SHP77 treated with DMSO at 0.1 percent for 48 hours (cell line): ENCODE measurements at regions not wholly inside any gene's neighbourhood (a gene's known extent, or its start where the extent isn't known, plus 50 kb on each side); places are given as distances from the start of the nearest gene placed in this dataset.

ENCODE experiments used
- DNase-seq: peaks from one replicate; lab custom pipeline; 2025; lab: John Stamatoyannopoulos, UW

DNA sequence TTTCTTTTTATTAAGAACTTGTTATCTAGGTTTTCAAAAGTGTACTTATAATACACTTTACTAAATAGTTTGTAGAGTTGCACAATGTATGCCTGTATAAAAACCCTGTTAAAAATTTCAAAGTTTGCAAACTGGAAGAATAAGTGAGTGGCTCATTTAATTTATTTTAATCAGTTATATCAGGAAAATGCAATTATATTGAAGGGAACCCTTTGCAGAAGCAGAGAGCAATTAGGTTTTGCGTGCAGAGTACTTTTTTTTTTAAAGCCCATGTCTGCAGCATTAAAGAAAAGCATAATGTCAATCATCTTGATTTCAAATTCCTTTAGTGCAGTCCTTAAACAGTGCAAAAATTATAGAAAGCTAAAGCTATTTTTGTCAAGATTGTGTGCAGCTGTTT, 271.3 kb upstream of the LDB2 start:
- no peak for DNase-seq

DNA sequence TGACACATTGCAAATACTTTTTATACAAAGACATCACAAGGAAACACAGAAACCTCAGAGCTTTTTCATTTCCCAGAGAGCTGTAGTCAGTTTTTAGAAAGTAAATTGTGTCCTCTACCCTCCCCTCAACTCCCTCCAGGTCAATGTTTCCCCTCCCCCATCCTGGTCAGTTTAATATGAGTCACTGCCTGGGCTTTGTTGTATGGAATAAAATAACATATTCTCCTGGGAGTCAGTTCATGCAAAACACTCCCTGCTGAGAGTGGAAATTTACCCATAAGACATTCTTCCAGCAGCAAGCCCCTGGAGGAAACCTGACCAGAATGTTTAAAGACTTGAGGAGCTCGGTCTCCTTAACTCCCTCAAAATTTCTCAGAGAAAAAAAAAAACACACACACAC, 270.1 kb upstream of the LDB2 start:
- no peak for DNase-seq

DNA sequence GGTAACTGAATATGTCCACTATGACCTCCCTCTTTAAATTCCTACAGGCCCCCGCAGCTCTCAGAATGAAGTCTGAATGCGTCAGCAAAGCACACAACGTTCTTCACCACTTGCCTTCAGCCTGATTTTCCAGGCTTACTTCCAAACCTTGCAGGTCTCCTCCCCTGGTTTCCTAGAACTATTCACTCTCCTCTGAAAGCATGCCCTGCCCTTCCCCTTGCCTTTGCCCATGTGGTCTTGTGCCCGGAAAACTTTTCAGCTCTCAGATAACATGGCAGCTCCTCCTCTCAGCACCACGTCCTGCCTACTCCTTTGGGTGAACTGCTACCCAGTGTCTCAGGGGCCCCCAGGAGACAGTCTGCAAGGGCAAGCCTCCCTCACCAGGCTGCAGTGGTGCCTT, 268.5 kb upstream of the LDB2 start:
- no peak for DNase-seq

- DNase-seq, result no peak
Measured at GRCh38 chr4:17165286-17165685, 266.8 kb upstream of the LDB2 start.

- no peak for DNase-seq
Measured at GRCh38 chr4:17164666-17165065, 266.2 kb upstream of the LDB2 start.

- no peak for DNase-seq
Measured at GRCh38 chr4:17163156-17163771, 264.8 kb upstream of the LDB2 start.

- DNase-seq, result no peak
Measured at GRCh38 chr4:17157304-17157703, 258.9 kb upstream of the LDB2 start.

DNA sequence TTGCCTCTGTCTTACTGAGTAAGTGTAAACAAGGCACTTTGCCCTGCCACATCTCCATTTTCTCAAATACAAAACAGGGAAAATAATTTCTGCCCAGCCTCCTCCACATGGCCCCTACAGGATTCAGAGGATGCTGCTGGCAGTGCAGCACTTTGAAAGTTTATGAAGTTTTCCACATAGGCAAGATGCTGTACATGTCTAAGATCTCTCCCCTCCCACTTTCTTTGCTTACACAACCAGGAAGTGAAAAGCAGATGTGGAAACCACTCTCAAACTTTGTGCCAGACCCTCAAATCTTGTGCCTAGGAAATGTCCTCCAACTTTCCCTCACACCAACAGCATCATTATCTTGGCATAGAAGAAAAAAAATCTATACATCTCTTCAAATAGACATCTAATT, 257.0 kb upstream of the LDB2 start:
- DNase-seq, result no peak

GRCh38 chr4:17153572-17153971, 255.1 kb upstream of the LDB2 start:
- no peak for DNase-seq

- no peak for DNase-seq
Measured at GRCh38 chr4:17152941-17153540, 254.6 kb upstream of the LDB2 start.

- DNase-seq, result no peak
Measured at GRCh38 chr4:17142232-17142711, 243.8 kb upstream of the LDB2 start.

DNA sequence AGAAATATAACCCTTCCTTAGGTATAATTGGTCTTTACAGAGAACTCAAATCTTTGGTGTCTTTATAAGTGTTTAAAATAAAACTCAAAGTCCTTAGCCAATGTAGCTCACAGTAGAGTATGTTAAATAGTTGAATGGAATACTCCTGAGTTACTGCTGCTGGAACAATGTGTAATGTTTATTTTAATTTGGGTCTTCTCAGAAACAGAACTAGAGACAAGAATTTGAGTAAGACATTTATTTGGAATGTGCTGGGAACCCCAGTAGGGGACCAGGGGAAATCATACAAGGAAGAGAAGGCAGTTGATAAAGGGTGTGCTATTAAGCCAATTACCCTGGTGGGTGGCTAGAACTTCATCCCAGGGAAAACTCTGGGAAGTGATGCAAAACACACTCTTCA, 240.4 kb upstream of the LDB2 start:
- no peak for DNase-seq

DNA sequence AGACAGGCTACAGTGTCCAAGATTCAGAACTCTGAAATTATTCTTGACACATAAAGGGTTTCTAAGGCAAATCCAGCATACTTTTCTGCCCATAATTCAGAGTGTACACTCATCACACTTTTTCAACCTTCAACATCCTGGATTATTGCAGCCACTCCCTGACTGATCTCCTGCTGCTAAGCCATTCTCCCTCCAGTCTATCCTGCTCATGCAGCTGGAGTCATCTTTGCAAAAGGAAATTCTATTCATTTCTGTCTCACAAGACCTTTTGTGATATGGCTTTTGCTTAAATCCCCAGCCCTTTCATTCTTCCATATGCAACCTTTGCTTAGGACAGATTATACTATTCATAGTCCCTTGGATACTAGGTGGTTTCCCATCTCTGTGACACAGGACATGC, 236.1 kb upstream of the LDB2 start:
- DNase-seq, result no peak

GRCh38 chr4:17134100-17134499, 235.7 kb upstream of the LDB2 start:
- DNase-seq, result no peak

GRCh38 chr4:17132226-17132625, 233.8 kb upstream of the LDB2 start:
- no peak for DNase-seq

DNA sequence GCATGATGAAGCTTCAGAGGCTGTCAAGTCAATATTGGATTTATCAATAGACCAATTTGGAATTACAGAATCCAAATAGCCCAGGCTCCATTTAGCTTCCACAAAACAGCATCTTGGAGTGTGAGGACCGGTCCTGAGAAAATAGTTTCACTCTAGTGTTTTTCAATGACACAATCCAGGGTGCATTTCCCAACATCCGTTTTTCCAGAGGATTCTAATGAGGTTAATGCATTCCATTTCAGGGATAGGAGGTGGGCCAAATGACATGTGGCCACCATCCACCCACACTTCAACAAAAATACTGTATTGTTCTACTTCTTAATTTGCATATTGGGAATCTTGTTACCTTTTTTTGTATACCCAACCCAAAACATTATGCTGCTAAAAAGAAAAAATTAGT, 229.8 kb upstream of the LDB2 start:
- no peak for DNase-seq

GRCh38 chr4:17126321-17126966, 228.0 kb upstream of the LDB2 start:
- no peak for DNase-seq

- DNase-seq, result no peak
Measured at GRCh38 chr4:17124767-17125166, 226.3 kb upstream of the LDB2 start.

DNA sequence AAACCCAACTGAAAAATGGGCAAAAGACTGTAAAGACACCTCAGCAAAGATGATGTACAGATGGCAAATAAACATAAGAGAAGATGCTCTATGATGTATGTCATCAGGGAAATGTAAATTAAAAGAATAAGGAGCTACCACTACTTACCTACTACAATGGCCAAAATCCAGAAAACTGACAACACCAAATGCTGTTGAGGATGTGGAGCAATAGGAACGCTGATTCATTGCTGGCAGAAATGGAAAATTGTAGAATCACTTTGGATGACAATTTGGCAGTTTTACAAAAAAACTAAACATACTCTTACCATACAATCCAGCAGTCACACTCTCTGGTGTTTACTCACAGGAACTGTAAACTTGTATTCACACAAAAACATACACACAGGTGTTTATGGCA, 222.3 kb upstream of the LDB2 start:
- no peak for DNase-seq

DNA sequence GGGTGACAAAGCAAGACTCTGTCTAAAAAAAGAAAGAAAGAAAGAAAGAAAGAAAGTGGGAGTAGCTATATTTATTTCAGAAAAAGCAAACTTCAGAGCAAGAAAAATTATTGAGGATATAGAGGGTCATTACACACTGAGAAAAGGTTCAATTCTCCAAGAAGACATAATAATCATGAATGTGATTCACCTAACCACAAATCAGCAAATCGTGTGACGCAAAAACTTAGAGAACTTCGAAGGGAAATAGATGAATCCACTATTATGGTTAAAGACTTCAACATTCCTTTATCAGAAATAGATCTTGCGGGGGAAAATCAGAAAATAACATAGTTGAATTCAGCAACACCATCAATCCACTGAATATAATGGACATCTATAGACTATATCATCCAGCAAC, 219.3 kb upstream of the LDB2 start:
- no peak for DNase-seq

GRCh38 chr4:17115583-17115982, 217.1 kb upstream of the LDB2 start:
- no peak for DNase-seq

- no peak for DNase-seq
Measured at GRCh38 chr4:17112292-17112659, 213.8 kb upstream of the LDB2 start.

- DNase-seq, result no peak
Measured at GRCh38 chr4:17109126-17109525, 210.7 kb upstream of the LDB2 start.

DNA sequence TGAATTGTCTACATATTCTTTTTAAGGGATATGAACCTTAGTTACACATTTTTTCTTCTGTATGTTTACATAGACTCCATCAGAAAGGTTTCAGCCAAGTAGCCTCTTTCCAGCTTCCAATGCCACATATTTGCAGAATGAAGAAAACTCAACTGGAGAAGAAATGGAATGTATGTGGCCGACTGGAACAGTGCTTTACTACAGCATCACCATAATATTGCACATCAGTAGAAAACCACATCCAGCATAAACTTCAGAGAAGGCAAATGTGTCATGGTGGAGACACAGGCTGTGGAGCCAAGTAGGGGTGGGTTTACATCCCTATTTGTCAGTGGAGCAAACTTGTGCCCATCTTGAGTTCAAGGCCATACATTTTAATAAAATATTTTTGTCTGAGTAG, 204.8 kb upstream of the LDB2 start:
- DNase-seq, result no peak
